T-cell (primary cell): ENCODE measurements at regions not wholly inside any gene's neighbourhood (a gene's known extent, or its start where the extent isn't known, plus 50 kb on each side); places are given as distances from the start of the nearest gene placed in this dataset.

Experiments
- ATAC-seq, 4 experiments: fragments of 200-7000 bp in 3 of 4; fragments of 150-1000 bp in 1 of 4; cut with Tn5 transposase; replicated peaks in 1 of 4; 1 replicate in 3 of 4; 2 replicates in 1 of 4; pipeline ENCODE4 v1.10.0; 2021; ENCODE audit warnings: moderate library complexity in 3 of 4, mild to moderate bottlenecking in 2 of 4, moderate number of reproducible peaks in 1 of 4
- CTCF ChIA-PET, 2 donors: fragments of 300-600 bp; sonication (Branson Sonifier 250); formaldehyde crosslinking; loops; one replicate each; lab custom pipeline; 2022; ENCODE audit warnings: antibody characterized with exemption in 2 of 2; lab: Charles Lee
- POLR2A ChIA-PET, 2 donors: fragments of 300-600 bp; sonication (Branson Sonifier 250); formaldehyde crosslinking; loops; one replicate each; lab custom pipeline; 2022; ENCODE audit warnings: antibody characterized with exemption in 2 of 2; lab: Charles Lee
- DNase-seq, 35 experiments: peaks; one replicate each; pipeline versions ENCODE4 v3.0.0 to v3.0.0-alpha.2; 2013 to 2023
- H3K27ac ChIP-seq: one replicate; pipeline ENCODE4 v1.5.1; 2013; ENCODE audit warnings: low read length
- H3K27me3 ChIP-seq, 2 experiments: replicated peaks in 1 of 2; 1 replicate in 1 of 2; 2 replicates in 1 of 2; pipeline versions ENCODE4 v1.6.1 to v1.7.0; 2013; ENCODE audit warnings: low read length in 1 of 2, mixed read lengths in 1 of 2; ENCODE audit not compliant: control insufficient read depth in 2 of 2, insufficient read depth in 2 of 2; ENCODE audit errors: extremely low read depth in 1 of 2
- H3K36me3 ChIP-seq, 2 donors: 1 replicate in 1 of 2; 2 replicates in 1 of 2; pipeline versions ENCODE4 v1.6.1 to v1.7.0; 2013; ENCODE audit warnings: low read length in 1 of 2; ENCODE audit not compliant: control insufficient read depth in 2 of 2, insufficient read depth in 1 of 2; ENCODE audit errors: extremely low read depth in 1 of 2
- H3K4me1 ChIP-seq, 2 experiments: 1 replicate in 1 of 2; 2 replicates in 1 of 2; pipeline versions ENCODE4 v1.6.1 to v1.7.0; 2013; ENCODE audit warnings: low read length in 2 of 2, mixed read lengths in 1 of 2; ENCODE audit not compliant: insufficient read depth in 2 of 2, control insufficient read depth in 1 of 2; ENCODE audit errors: extremely low read depth in 1 of 2
- H3K4me3 ChIP-seq, 2 donors: 1 replicate in 1 of 2; 2 replicates in 1 of 2; pipeline versions ENCODE4 v1.5.1 to v1.7.0; 2013; ENCODE audit warnings: mild to moderate bottlenecking in 2 of 2, low read length in 1 of 2, moderate library complexity in 1 of 2; ENCODE audit not compliant: control insufficient read depth in 1 of 2; ENCODE audit errors: extremely low read depth in 1 of 2
- H3K9me3 ChIP-seq: 2 replicates; pipeline ENCODE4 v1.7.0; 2013
- H3K27ac Mint-ChIP-seq, 2 donors: one replicate each; pipeline ENCODE4 v1.8.0; 2020 to 2021; ENCODE audit warnings: mild to moderate bottlenecking in 2 of 2, mixed read lengths in 2 of 2
- H3K27me3 Mint-ChIP-seq, 2 donors: one replicate each; pipeline ENCODE4 v1.8.0; 2021 to 2022; ENCODE audit warnings: mixed read lengths in 2 of 2
- H3K36me3 Mint-ChIP-seq: one replicate; pipeline ENCODE4 v1.8.0; 2021; ENCODE audit warnings: mixed read lengths
- H3K4me1 Mint-ChIP-seq, 3 donors: one replicate each; pipeline ENCODE4 v1.8.0; 2020 to 2022; ENCODE audit warnings: mixed read lengths in 3 of 3, mild to moderate bottlenecking in 1 of 3
- H3K4me3 Mint-ChIP-seq, 3 donors: one replicate each; pipeline ENCODE4 v1.8.0; 2020 to 2022; ENCODE audit warnings: mild to moderate bottlenecking in 3 of 3, mixed read lengths in 3 of 3, moderate library complexity in 3 of 3
- H3K9me3 Mint-ChIP-seq, 3 donors: one replicate each; pipeline ENCODE4 v1.8.0; 2020 to 2022; ENCODE audit warnings: mixed read lengths in 3 of 3
- WGBS: methylation state at CpG from one replicate; pipeline ENCODE4 v1.1.5; 2013; ENCODE audit warnings: missing lambda C conversion rate; ENCODE audit not compliant: insufficient coverage; 5-methylcytosine and 5-hydroxymethylcytosine counted together

DNA sequence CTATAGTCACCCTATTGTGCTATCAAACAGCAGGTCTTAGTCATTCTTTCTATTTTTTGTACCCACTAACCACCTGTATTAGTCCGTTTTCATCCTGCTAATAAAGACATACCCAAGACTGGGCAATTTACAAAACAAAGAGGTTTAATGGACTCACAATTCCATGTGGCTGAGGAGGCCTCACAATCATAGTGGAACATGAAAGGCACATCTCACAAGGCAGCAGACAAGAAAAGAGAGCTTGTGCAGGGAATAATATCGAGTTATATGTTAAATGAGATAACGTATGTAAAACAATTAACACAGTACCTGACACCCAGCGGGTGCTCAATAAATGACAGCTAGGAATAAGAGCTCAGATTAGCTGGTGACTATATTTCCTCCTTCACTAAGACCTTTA, 88.1 kb upstream of the WDR44 start:
- ATAC-seq: no peak
- H3K27me3 Mint-ChIP-seq: peaks cover 0 to 34% of the 10 kb centered on the region in 2 donors

DNA sequence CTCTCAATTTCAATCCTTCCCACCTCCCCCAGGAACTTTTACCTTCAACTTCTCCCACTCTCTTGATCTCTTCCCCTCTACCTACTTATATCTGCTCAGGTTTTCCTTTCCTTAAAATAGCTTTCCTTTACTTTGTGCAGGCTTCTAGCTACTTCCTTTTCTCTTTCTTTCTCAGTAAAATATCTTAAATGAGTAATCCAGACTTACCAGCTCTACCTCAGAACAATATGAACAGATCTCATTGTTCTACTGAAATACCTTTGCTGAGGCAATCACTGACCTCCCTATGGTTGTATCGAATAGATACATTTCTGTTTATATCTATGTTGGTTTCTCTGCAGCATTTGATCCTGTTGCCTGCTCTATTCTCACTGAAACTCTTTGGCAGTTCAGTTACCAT, 86.7 kb upstream of the WDR44 start:
- no peaks in the 10 kb centered on the region for H3K36me3 Mint-ChIP-seq
- DNase-seq (no peak), ATAC-seq (no peak)
- ChIA-PET POLR2A (no interaction called here), CTCF (no interaction called here)
- H3K36me3 ChIP-seq: no peaks in the 10 kb centered on the region
- H3K27ac Mint-ChIP-seq: no peak overlapping the region
- H3K27me3 Mint-ChIP-seq: peaks cover 6 to 37% of the 10 kb centered on the region in 2 donors
- no peaks in the 10 kb centered on the region for H3K9me3 ChIP-seq
- H3K4me1 ChIP-seq: no peaks in the 10 kb centered on the region
- no CpG with 5 or more reads among the region's 1 CpG for WGBS
- H3K27me3 ChIP-seq: peaks cover 0 to 2% of the 10 kb centered on the region in 2 experiments
- no peaks in the 10 kb centered on the region for H3K4me1 Mint-ChIP-seq
- no peaks in the 10 kb centered on the region for H3K9me3 Mint-ChIP-seq
- no peak overlapping the region for H3K27ac ChIP-seq
- no peak overlapping the region for H3K4me3 ChIP-seq
- H3K4me3 Mint-ChIP-seq: no peak overlapping the region

More for the DNA sequence above, 88.1 kb upstream of the WDR44 start:
- Mint-ChIP-seq H3K4me1 (no peaks in the 10 kb centered on the region), H3K27ac (no peak overlapping the region), H3K4me3 (no peak overlapping the region), H3K9me3 (no peaks in the 10 kb centered on the region), H3K36me3 (no peaks in the 10 kb centered on the region)
- no peak overlapping the region for H3K27ac ChIP-seq
- no peaks in the 10 kb centered on the region for H3K27me3 ChIP-seq
- DNase-seq: no peak
- H3K36me3 ChIP-seq: no peaks in the 10 kb centered on the region
- H3K9me3 ChIP-seq: no peaks in the 10 kb centered on the region
- CTCF ChIA-PET: interaction anchor here in 1 of 2 donors (0.7 kb wide), 1 partner anchor 29 kb away, joined by 3 read pairs; no protein-coding TSS in a partner anchor
- no CpG with 5 or more reads among the region's 4 CpGs for WGBS
- POLR2A ChIA-PET: no interaction called here
- H3K4me1 ChIP-seq: no peaks in the 10 kb centered on the region
- H3K4me3 ChIP-seq: no peak overlapping the region

DNA sequence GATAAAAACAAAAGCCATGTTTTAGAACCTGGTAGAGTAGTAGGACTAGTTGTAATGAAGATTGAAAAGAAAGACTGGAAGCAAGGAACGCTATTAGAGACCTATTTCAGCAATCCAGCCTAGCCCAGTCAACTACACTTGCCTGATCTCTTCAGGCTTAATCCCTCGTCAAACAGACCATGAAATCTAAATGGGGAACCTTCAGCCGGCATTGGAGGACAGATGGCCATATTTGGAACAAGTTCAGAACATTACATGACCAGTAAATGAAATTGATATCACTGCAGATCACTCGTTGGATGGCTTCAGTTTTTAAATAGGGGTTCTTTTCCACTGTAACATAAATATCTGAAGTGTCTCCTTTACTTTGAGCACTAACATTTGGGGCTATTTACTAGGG, 84.8 kb upstream of the WDR44 start:
- H3K4me3 Mint-ChIP-seq: no peak overlapping the region
- no peak for ATAC-seq

DNA sequence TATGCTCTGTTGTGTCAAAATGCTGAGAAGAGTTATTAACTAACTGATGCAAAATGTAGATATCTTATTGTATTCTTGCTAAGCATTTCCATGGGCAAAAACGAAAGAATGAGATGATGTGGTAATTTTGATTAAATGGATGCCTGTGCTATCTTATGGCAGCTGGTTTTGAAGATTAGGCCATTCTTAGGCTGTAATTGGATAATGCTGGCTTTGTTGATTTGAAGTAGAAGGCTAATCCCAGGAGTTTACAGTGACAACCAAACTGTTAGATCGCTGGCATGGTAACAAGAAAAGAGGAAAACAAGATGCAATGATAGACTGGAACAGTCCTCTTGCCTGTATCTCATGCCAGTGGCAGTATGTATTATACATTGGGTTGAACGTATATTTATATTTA, 74.1 kb upstream of the WDR44 start:
- Mint-ChIP-seq H3K27ac (no peak overlapping the region), H3K36me3 (no peaks in the 10 kb centered on the region), H3K27me3 (peaks cover 3 to 13% of the 10 kb centered on the region in 2 donors), H3K4me1 (no peaks in the 10 kb centered on the region), H3K4me3 (no peak overlapping the region), H3K9me3 (no peaks in the 10 kb centered on the region)
- Histone ChIP-seq H3K4me3 (no peak overlapping the region), H3K36me3 (no peaks in the 10 kb centered on the region), H3K4me1 (no peaks in the 10 kb centered on the region), H3K27ac (no peak overlapping the region), H3K27me3 (no peaks in the 10 kb centered on the region), H3K9me3 (no peaks in the 10 kb centered on the region)
- WGBS: 77% methylated on average over 1 of the region's 3 CpGs
- ATAC-seq (no peak), DNase-seq (no peak)
- POLR2A ChIA-PET: no interaction called here
- CTCF ChIA-PET: no interaction called here

More for the DNA sequence above, 84.8 kb upstream of the WDR44 start:
- Histone ChIP-seq H3K27ac (no peak overlapping the region), H3K27me3 (peaks cover 0 to 2% of the 10 kb centered on the region in 2 experiments), H3K9me3 (no peaks in the 10 kb centered on the region), H3K4me3 (no peak overlapping the region), H3K4me1 (no peaks in the 10 kb centered on the region), H3K36me3 (no peaks in the 10 kb centered on the region)
- H3K4me1 Mint-ChIP-seq: no peaks in the 10 kb centered on the region
- POLR2A ChIA-PET: no interaction called here
- no peaks in the 10 kb centered on the region for H3K9me3 Mint-ChIP-seq
- DNase-seq: no peak
- peaks cover 10 to 45% of the 10 kb centered on the region in 2 donors for H3K27me3 Mint-ChIP-seq
- H3K27ac Mint-ChIP-seq: no peak overlapping the region
- WGBS: no CpG with 5 or more reads among the region's 4 CpGs
- H3K36me3 Mint-ChIP-seq: no peaks in the 10 kb centered on the region
- CTCF ChIA-PET: no interaction called here

DNA sequence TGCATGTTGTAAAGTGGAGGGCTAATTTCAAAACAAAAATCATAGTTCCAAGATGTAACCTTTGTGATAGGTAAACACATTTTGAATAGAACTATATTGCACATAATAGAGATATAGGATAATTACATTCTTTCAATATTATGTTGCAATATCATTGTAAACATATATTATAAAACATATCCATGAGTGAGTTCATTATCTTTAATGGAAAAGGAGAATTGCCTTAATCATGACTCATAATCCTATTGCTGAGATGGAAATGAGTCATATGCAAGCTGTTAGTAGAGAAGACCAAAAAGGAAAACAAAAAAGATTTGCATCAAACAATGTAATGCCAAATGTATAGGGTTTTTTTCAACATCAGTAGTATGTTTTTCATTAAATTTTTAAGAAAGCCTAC, 73.7 kb upstream of the WDR44 start:
- no peak for ATAC-seq
- H3K4me3 ChIP-seq: no peak overlapping the region
- no peaks in the 10 kb centered on the region for H3K4me1 ChIP-seq
- no peaks in the 10 kb centered on the region for H3K36me3 ChIP-seq
- H3K36me3 Mint-ChIP-seq: no peaks in the 10 kb centered on the region
- no peaks in the 10 kb centered on the region for H3K9me3 ChIP-seq
- CTCF ChIA-PET: no interaction called here
- no peak overlapping the region for H3K27ac ChIP-seq
- H3K27me3 ChIP-seq: no peaks in the 10 kb centered on the region
- no peaks in the 10 kb centered on the region for H3K4me1 Mint-ChIP-seq
- H3K4me3 Mint-ChIP-seq: no peak overlapping the region
- H3K27ac Mint-ChIP-seq: no peak overlapping the region
- H3K27me3 Mint-ChIP-seq: peaks cover 0 to 9% of the 10 kb centered on the region in 2 donors
- no peaks in the 10 kb centered on the region for H3K9me3 Mint-ChIP-seq
- POLR2A ChIA-PET: no interaction called here
- no peak for DNase-seq

DNA sequence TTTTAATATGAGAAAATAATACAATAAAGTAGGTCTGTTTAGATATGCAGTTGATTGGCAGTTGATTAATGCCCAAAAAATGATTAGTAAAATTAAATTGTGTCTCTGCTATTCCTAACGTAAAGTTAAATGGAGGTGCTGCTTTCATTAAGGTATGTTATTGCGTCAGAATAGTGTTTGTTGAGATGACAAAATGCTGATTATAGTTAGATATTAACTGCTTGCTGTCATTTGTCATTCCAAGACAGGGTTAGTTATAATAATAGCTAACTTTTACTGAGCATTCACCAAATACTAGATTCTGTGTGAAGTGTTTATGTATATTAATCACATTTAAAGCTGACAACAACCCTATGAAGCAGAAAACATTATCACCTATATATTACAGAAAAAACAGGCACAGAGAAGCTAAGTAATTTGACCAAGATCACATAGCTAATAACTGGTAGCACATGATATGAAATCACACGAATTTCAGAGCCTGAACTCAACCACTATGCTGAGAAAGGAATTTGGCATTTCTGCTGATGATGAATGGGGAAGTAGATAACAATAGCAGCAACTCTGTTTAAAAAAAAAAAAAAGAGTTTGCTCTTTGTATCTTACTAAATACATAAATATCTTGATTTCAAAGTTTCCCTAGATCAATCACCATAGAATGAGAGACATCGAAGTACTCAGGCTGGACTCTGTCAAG, 59.7 kb upstream of the WDR44 start:
- Histone ChIP-seq H3K27me3 (no peaks in the 10 kb centered on the region), H3K27ac (no peak overlapping the region), H3K9me3 (no peaks in the 10 kb centered on the region), H3K4me1 (no peaks in the 10 kb centered on the region), H3K36me3 (no peaks in the 10 kb centered on the region), H3K4me3 (no peak overlapping the region)
- no peaks in the 10 kb centered on the region for H3K4me1 Mint-ChIP-seq
- CTCF ChIA-PET: interaction anchor here in 1 of 2 donors (0.5 kb wide), 1 partner anchor 28 kb away, joined by 3 read pairs; no protein-coding TSS in a partner anchor
- POLR2A ChIA-PET: no interaction called here
- ATAC-seq (no peak), DNase-seq (no peak)
- H3K27me3 Mint-ChIP-seq: peaks cover 0 to 4% of the 10 kb centered on the region in 2 donors
- no peak overlapping the region for H3K4me3 Mint-ChIP-seq
- no CpG with 5 or more reads among the region's 4 CpGs for WGBS
- no peaks in the 10 kb centered on the region for H3K9me3 Mint-ChIP-seq
- no peaks in the 10 kb centered on the region for H3K36me3 Mint-ChIP-seq
- H3K27ac Mint-ChIP-seq: no peak overlapping the region
